ENCODE measurements at regions not wholly inside any gene's neighbourhood (a gene's known extent, or its start where the extent isn't known, plus 50 kb on each side); places are given as distances from the start of the nearest gene placed in this dataset.
"Not testable (repeated sequence)": the region's sequence is repeated elsewhere in the genome, so short reads cannot be mapped to it uniquely, and the experiment has no call there.

GRCh38 chr2:4915357-4915756 lies 776.8 kb upstream of the SOX11 start:
- DNase-seq (ENCODE audit: low read depth in 3 of 3) = no peak

- no peak for DNase-seq (ENCODE audit: low read depth in 3 of 3)
Observed at GRCh38 chr2:4916094-4916493, 776.1 kb upstream of the SOX11 start.

- DNase-seq (ENCODE audit: low read depth in 3 of 3) = no peak
Observed at GRCh38 chr2:4930704-4931103, 761.5 kb upstream of the SOX11 start.

GRCh38 chr2:4931721-4932365 lies 760.3 kb upstream of the SOX11 start:
- no peak for DNase-seq (ENCODE audit: low read depth in 3 of 3)

- DNase-seq (ENCODE audit: low read depth in 3 of 3) = not testable (repeated sequence)
Observed at GRCh38 chr2:4935291-4935690, 756.9 kb upstream of the SOX11 start.

GRCh38 chr2:4937550-4937949 lies 754.6 kb upstream of the SOX11 start:
- DNase-seq (ENCODE audit: low read depth in 3 of 3) = no peak

- DNase-seq (ENCODE audit: low read depth in 3 of 3) = no peak
Observed at GRCh38 chr2:4938206-4938605, 754.0 kb upstream of the SOX11 start.

GRCh38 chr2:4942441-4942840 lies 749.7 kb upstream of the SOX11 start:
- DNase-seq (ENCODE audit: low read depth in 3 of 3) = no peak

GRCh38 chr2:4947911-4948310 lies 744.3 kb upstream of the SOX11 start:
- DNase-seq (ENCODE audit: low read depth in 3 of 3) = no peak

GRCh38 chr2:4951368-4951767 lies 740.8 kb upstream of the SOX11 start:
- DNase-seq (ENCODE audit: low read depth in 3 of 3) = no peak

- DNase-seq (ENCODE audit: low read depth in 3 of 3) = no peak
Observed at GRCh38 chr2:4959219-4959618, 733.0 kb upstream of the SOX11 start.

GRCh38 chr2:4962419-4962818 lies 729.8 kb upstream of the SOX11 start:
- DNase-seq (ENCODE audit: low read depth in 3 of 3) = no peak

- no peak for DNase-seq (ENCODE audit: low read depth in 3 of 3)
Observed at GRCh38 chr2:4963106-4963505, 729.1 kb upstream of the SOX11 start.

- no peak for DNase-seq (ENCODE audit: low read depth in 3 of 3)
Observed at GRCh38 chr2:4964001-4964540, 728.1 kb upstream of the SOX11 start.

GRCh38 chr2:4964579-4964978 lies 727.6 kb upstream of the SOX11 start:
- DNase-seq (ENCODE audit: low read depth in 3 of 3) = no peak

GRCh38 chr2:4965556-4966320 lies 726.4 kb upstream of the SOX11 start:
- DNase-seq (ENCODE audit: low read depth in 3 of 3) = no peak

GRCh38 chr2:4967206-4967605 lies 725.0 kb upstream of the SOX11 start:
- DNase-seq (ENCODE audit: low read depth in 3 of 3) = no peak

GRCh38 chr2:4972472-4972871 lies 719.7 kb upstream of the SOX11 start:
- no peak for DNase-seq (ENCODE audit: low read depth in 3 of 3)

- DNase-seq (ENCODE audit: low read depth in 3 of 3) = no peak
Observed at GRCh38 chr2:4973354-4973753, 718.8 kb upstream of the SOX11 start.

- DNase-seq (ENCODE audit: low read depth in 3 of 3) = no peak
Observed at GRCh38 chr2:4973973-4974372, 718.2 kb upstream of the SOX11 start.

GRCh38 chr2:4976407-4976806 lies 715.8 kb upstream of the SOX11 start:
- no peak for DNase-seq (ENCODE audit: low read depth in 3 of 3)

- DNase-seq (ENCODE audit: low read depth in 3 of 3) = no peak
Observed at GRCh38 chr2:4979111-4979510, 713.1 kb upstream of the SOX11 start.

- DNase-seq (ENCODE audit: low read depth in 3 of 3) = no peak
Observed at GRCh38 chr2:4980995-4981394, 711.2 kb upstream of the SOX11 start.
